ENCODE measurements at regions not wholly inside any gene's neighbourhood (a gene's known extent, or its start where the extent isn't known, plus 50 kb on each side); places are given as distances from the start of the nearest gene placed in this dataset.

- H3K9me3 Mint-ChIP-seq = no peaks in the 10 kb centered on the region
- no peak overlapping the region for H3K27ac Mint-ChIP-seq
- H3K36me3 Mint-ChIP-seq (ENCODE audit: low read depth) = no peaks in the 10 kb centered on the region
- no peak for DNase-seq
- H3K4me1 Mint-ChIP-seq = no peaks in the 10 kb centered on the region
- H3K4me3 Mint-ChIP-seq = no peak overlapping the region
- no peak for TF ChIP-seq CTCF (IDR thresholded peaks at IDR 0.05)
- peaks cover 3% of the 10 kb centered on the region for H3K27me3 Mint-ChIP-seq (ENCODE audit: low read depth, poor library complexity)
These were observed 580.8 kb downstream of the IQCM start for GRCh38 chr4:149234798-149235197.

GRCh38 chr4:149223659-149224058 lies 592.0 kb downstream of the IQCM start:
- TF ChIP-seq CTCF (IDR thresholded peaks at IDR 0.05) = no peak
- Mint-ChIP-seq H3K4me3 (no peak overlapping the region), H3K9me3 (peaks cover 47% of the 10 kb centered on the region), H3K27me3 (ENCODE audit: low read depth, poor library complexity) (peaks cover 6% of the 10 kb centered on the region), H3K4me1 (no peaks in the 10 kb centered on the region), H3K36me3 (ENCODE audit: low read depth) (no peaks in the 10 kb centered on the region), H3K27ac (no peak overlapping the region)
- DNase-seq = no peak

- Mint-ChIP-seq H3K4me3 (no peak overlapping the region), H3K4me1 (no peaks in the 10 kb centered on the region), H3K36me3 (ENCODE audit: low read depth) (no peaks in the 10 kb centered on the region), H3K27me3 (ENCODE audit: low read depth, poor library complexity) (peaks cover 6% of the 10 kb centered on the region), H3K9me3 (peaks cover 41% of the 10 kb centered on the region), H3K27ac (no peak overlapping the region)
- no peak for TF ChIP-seq CTCF (IDR thresholded peaks at IDR 0.05)
- DNase-seq = no peak
These were observed 597.0 kb downstream of the IQCM start for GRCh38 chr4:149218672-149219071.

- no peak overlapping the region for H3K27ac Mint-ChIP-seq
- H3K36me3 Mint-ChIP-seq (ENCODE audit: low read depth) = no peaks in the 10 kb centered on the region
- H3K9me3 Mint-ChIP-seq = peaks cover under 1% of the 10 kb centered on the region
- no peaks in the 10 kb centered on the region for H3K4me1 Mint-ChIP-seq
- H3K27me3 Mint-ChIP-seq (ENCODE audit: low read depth, poor library complexity) = peaks cover 2% of the 10 kb centered on the region
- no peak overlapping the region for H3K4me3 Mint-ChIP-seq
- no peak for DNase-seq
- no peak for TF ChIP-seq CTCF (IDR thresholded peaks at IDR 0.05)
These were observed 601.3 kb downstream of the IQCM start for GRCh38 chr4:149214301-149214700.

GRCh38 chr4:149211876-149212275 lies 603.8 kb downstream of the IQCM start:
- H3K27me3 Mint-ChIP-seq (ENCODE audit: low read depth, poor library complexity) = peaks cover 5% of the 10 kb centered on the region
- no peak for TF ChIP-seq CTCF (IDR thresholded peaks at IDR 0.05)
- no peak overlapping the region for H3K27ac Mint-ChIP-seq
- no peaks in the 10 kb centered on the region for H3K4me1 Mint-ChIP-seq
- no peaks in the 10 kb centered on the region for H3K9me3 Mint-ChIP-seq
- no peak overlapping the region for H3K4me3 Mint-ChIP-seq
- no peaks in the 10 kb centered on the region for H3K36me3 Mint-ChIP-seq (ENCODE audit: low read depth)
- no peak for DNase-seq

GRCh38 chr4:149203256-149204001 lies 612.2 kb downstream of the IQCM start:
- H3K4me1 Mint-ChIP-seq = no peaks in the 10 kb centered on the region
- no peaks in the 10 kb centered on the region for H3K9me3 Mint-ChIP-seq
- TF ChIP-seq CTCF (IDR thresholded peaks at IDR 0.05) = no peak
- H3K4me3 Mint-ChIP-seq = no peak overlapping the region
- H3K27ac Mint-ChIP-seq = no peak overlapping the region
- no peak for DNase-seq
- H3K36me3 Mint-ChIP-seq (ENCODE audit: low read depth) = no peaks in the 10 kb centered on the region
- H3K27me3 Mint-ChIP-seq (ENCODE audit: low read depth, poor library complexity) = no peaks in the 10 kb centered on the region

Measured in nephron progenitor cell (in vitro differentiated cells).